ENCODE measurements at regions not wholly inside any gene's neighbourhood (a gene's known extent, or its start where the extent isn't known, plus 50 kb on each side); places are given as distances from the start of the nearest gene placed in this dataset.

GRCh38 chr6:119598883-119599282, 249.3 kb upstream of the MAN1A1 start:
- DNase-seq (ENCODE audit: extremely low read depth, low read depth) = no peak
- TF ChIP-seq CTCF (IDR thresholded peaks at IDR 0.05; ENCODE audit: low read depth, low read length) = no peak

DNA sequence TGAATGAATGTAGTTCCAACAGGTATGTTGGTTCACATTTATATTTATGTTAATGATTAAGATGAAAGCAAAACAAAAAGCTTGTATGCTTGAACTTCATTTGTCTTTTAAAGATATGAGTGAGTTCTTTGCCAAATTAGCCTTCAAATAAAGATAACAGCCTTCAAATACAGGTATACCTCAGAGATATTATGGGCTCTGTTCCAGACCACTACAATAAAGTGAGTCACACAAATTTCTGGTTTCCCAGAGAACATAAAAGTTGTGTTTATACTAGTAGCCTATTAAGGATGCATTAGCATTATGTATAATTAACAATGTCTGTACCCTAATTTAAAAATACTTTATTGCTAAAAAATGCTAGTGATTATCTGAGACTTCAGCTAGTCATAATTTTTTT, 245.3 kb upstream of the MAN1A1 start:
- no peak for DNase-seq (ENCODE audit: extremely low read depth, low read depth)
- TF ChIP-seq CTCF (IDR thresholded peaks at IDR 0.05; ENCODE audit: low read depth, low read length) = no peak

- no peak for DNase-seq (ENCODE audit: extremely low read depth, low read depth)
- no peak for TF ChIP-seq CTCF (IDR thresholded peaks at IDR 0.05; ENCODE audit: low read depth, low read length)
Measured at GRCh38 chr6:119591235-119591634, 241.7 kb upstream of the MAN1A1 start.

DNA sequence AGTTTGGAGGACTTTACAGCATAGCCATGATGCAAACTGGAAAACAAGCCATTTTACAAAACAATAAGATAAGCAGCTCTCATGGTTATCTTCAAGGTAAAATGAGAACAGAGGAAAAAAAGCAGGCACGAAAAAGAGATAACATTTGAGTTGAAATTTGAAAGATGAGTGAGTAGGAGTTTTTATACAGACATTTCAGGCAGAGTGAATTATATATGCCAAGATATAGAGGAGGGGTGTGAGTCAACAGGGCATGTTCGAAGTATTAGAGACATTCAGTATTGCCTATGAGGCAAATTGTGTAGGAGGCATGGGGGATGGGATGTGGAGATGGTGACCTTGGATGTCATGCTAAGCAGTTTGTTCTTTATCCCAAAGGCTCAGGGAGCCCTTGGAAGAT, 240.5 kb upstream of the MAN1A1 start:
- TF ChIP-seq CTCF (IDR thresholded peaks at IDR 0.05; ENCODE audit: low read depth, low read length) = no peak
- no peak for DNase-seq (ENCODE audit: extremely low read depth, low read depth)

DNA sequence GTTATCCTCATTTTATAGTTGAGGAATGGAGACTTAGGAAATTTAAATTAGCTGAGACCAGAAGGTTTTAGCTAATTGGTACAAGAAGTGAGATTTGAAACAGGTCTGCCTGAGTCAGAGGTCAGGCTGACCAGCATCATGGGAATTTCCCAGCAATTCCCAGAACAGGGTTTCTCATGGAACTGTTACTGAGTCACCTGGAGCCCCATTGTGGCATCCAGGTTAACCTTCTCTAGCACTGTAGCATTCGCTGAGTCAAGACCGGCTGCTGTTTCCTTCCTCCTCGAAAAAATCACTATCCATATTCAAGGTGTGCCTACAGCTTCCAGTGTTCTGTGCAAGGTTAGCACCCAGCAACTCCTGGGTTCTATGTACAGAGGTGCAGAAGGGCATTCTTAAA, 238.0 kb upstream of the MAN1A1 start:
- no peak for TF ChIP-seq CTCF (IDR thresholded peaks at IDR 0.05; ENCODE audit: low read depth, low read length)
- no peak for DNase-seq (ENCODE audit: extremely low read depth, low read depth)

- DNase-seq (ENCODE audit: extremely low read depth, low read depth) = no peak
- TF ChIP-seq CTCF (IDR thresholded peaks at IDR 0.05; ENCODE audit: low read depth, low read length) = no peak
Measured at GRCh38 chr6:119586250-119586882, 236.8 kb upstream of the MAN1A1 start.

DNA sequence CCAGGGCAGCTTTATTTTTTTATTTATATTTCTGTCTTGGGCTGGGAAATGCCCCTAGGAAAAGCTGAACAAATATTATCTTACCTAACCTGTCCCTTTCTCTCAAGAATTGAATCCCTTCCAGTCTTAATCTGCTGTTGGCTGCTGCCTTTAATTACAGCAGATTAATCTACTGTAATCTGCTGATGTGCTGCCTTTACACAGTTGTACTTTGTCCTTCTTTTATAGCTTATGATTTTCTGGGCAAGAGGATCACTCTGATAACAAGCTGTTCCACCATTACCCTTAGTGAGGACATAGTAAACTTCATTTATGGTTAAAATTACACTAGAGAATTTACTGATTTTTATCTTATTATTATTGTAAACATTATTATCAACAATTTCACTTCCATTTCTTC, 234.5 kb upstream of the MAN1A1 start:
- DNase-seq (ENCODE audit: extremely low read depth, low read depth) = no peak

More for the DNA sequence above, 234.5 kb upstream of the MAN1A1 start:
- no peak for TF ChIP-seq CTCF (IDR thresholded peaks at IDR 0.05; ENCODE audit: low read depth, low read length)

All from AG09319 (cell line).